SK-N-SH (cell line): ENCODE measurements at regions not wholly inside any gene's neighbourhood (a gene's known extent, or its start where the extent isn't known, plus 50 kb on each side); places are given as distances from the start of the nearest gene placed in this dataset.

Experiments used
- CTCF ChIA-PET: fragments of 300-600, 350-600 bp; formaldehyde crosslinking; extraction: SDS; loops from one replicate; lab custom pipeline; 2021; lab: Yijun Ruan, JAX
- POLR2A ChIA-PET: fragments of 350-600 bp; sonication (Branson Sonifier 250); formaldehyde crosslinking; extraction: SDS; loops from one replicate; lab custom pipeline; 2020; ENCODE audit warnings: antibody characterized with exemption, inconsistent platforms; lab: Yijun Ruan, JAX
- DNase-seq: peaks from one replicate; pipeline ENCODE4 v3.0.0; 2012
- H2AFZ ChIP-seq: fragments of 200-600 bp; sonication (generic); 2 replicates; pipeline ENCODE4 v1.8.1; 2016; ENCODE audit warnings: antibody characterized with exemption, mild to moderate bottlenecking, low read depth
- H3F3A ChIP-seq: fragments of 200-600 bp; sonication (generic); replicated peaks from 2 replicates; pipeline ENCODE3; 2016; ENCODE audit warnings: antibody characterized with exemption, mild to moderate bottlenecking; ENCODE audit not compliant: insufficient read depth
- H3K27ac ChIP-seq, 2 experiments: fragments of 200-500 bp in 1 of 2; fragments of 200-600 bp in 1 of 2; sonication (Bioruptor generic) in 1 of 2; sonication (generic), shearing (Covaris generic) in 1 of 2; 2 replicates each; pipeline versions ENCODE4 v1.5.1 to v1.6.1; 2014 to 2016; ENCODE audit warnings: low read depth in 2 of 2, inconsistent platforms in 1 of 2, low read length in 1 of 2, mild to moderate bottlenecking in 1 of 2, mixed read lengths in 1 of 2
- H3K27me3 ChIP-seq: fragments of 200-600 bp; sonication (generic), shearing (Covaris generic); 2 replicates; pipeline ENCODE4 v1.6.1; 2016; ENCODE audit warnings: mixed run types; ENCODE audit not compliant: insufficient read depth
- H3K36me3 ChIP-seq, 2 experiments: fragments of 200-500 bp in 1 of 2; fragments of 200-600 bp in 1 of 2; sonication (Bioruptor generic) in 1 of 2; sonication (generic) in 1 of 2; replicated peaks in 1 of 2; 2 replicates each; pipeline versions ENCODE3 to v1.5.1; 2014 to 2016; ENCODE audit warnings: low read length in 1 of 2, mild to moderate bottlenecking in 1 of 2; ENCODE audit not compliant: insufficient read depth in 2 of 2, control insufficient read depth in 1 of 2
- H3K4me1 ChIP-seq, 2 experiments: fragments of 200-500 bp in 1 of 2; fragments of 200-600 bp in 1 of 2; sonication (Bioruptor generic) in 1 of 2; sonication (generic), shearing (Covaris generic) in 1 of 2; 2 replicates each; pipeline versions ENCODE4 v1.5.1 to v1.6.1; 2014 to 2016; ENCODE audit warnings: low read depth in 1 of 2, low read length in 1 of 2, mixed run types in 1 of 2; ENCODE audit not compliant: insufficient read depth in 2 of 2, control insufficient read depth in 1 of 2
- H3K4me2 ChIP-seq: fragments of 200-600 bp; sonication (generic), shearing (Covaris generic); 2 replicates; pipeline ENCODE4 v1.6.1; 2017; ENCODE audit warnings: mixed run types
- H3K4me3 ChIP-seq, 2 experiments: fragments of 200-500 bp in 1 of 2; fragments of 200-600 bp in 1 of 2; sonication (Bioruptor generic) in 1 of 2; sonication (generic), shearing (Covaris generic) in 1 of 2; 2 replicates each; pipeline versions ENCODE4 v1.5.1 to v1.8.1; 2014 to 2016; ENCODE audit warnings: low read depth in 2 of 2, inconsistent platforms in 1 of 2, low read length in 1 of 2, mild to moderate bottlenecking in 1 of 2, mixed read lengths in 1 of 2, moderate library complexity in 1 of 2
- H3K79me2 ChIP-seq: fragments of 200-600 bp; sonication (generic); 2 replicates; pipeline ENCODE4 v1.8.1; 2017; ENCODE audit warnings: mild to moderate bottlenecking; ENCODE audit not compliant: insufficient read depth
- H3K9ac ChIP-seq: fragments of 200-600 bp; sonication (generic); 2 replicates; pipeline ENCODE4 v1.6.1; 2017; ENCODE audit warnings: mixed run types
- H3K9me2 ChIP-seq: fragments of 200-600 bp; sonication (generic); 2 replicates; pipeline ENCODE4 v1.6.1; 2017; ENCODE audit warnings: mixed run types
- H3K9me3 ChIP-seq: fragments of 200-600 bp; sonication (generic); 2 replicates; pipeline ENCODE4 v1.6.1; 2017; ENCODE audit warnings: mixed run types, mild to moderate bottlenecking, moderate library complexity
- H4K20me1 ChIP-seq: fragments of 200-600 bp; sonication (generic); 2 replicates; pipeline ENCODE4 v1.6.1; 2017; ENCODE audit warnings: mild to moderate bottlenecking, mixed run types; ENCODE audit not compliant: insufficient read depth
- ELF1 ChIP-seq: IDR thresholded peaks from 2 replicates; pipeline ENCODE4 v1.4.0; 2012
- EP300 ChIP-seq, 2 experiments: IDR thresholded peaks; 2 replicates each; pipeline versions ENCODE4 v1.4.0 to v1.6.1; 2012; ENCODE audit warnings: borderline replicate concordance in 1 of 2, low read depth in 1 of 2, low read length in 1 of 2
- EZH2phosphoT487 ChIP-seq: fragments of 200-600 bp; sonication (generic); IDR thresholded peaks from 2 replicates; pipeline ENCODE4 v1.6.1; 2017; ENCODE audit warnings: low read depth, mixed run types, mild to moderate bottlenecking, antibody characterized with exemption, moderate library complexity, borderline replicate concordance
- FOSL2 ChIP-seq: IDR thresholded peaks from 2 replicates; pipeline ENCODE4 v1.4.0; 2012; ENCODE audit warnings: low read depth, mild to moderate bottlenecking, moderate library complexity, borderline replicate concordance
- FOXM1 ChIP-seq: IDR thresholded peaks from 2 replicates; pipeline ENCODE4 v1.4.0; 2012; ENCODE audit warnings: low read depth, mild to moderate bottlenecking
- IRF3 ChIP-seq: fragments of 150-350 bp; IDR thresholded peaks from 2 replicates; pipeline ENCODE4 v1.6.1; 2016; ENCODE audit warnings: mild to moderate bottlenecking, low read depth, low read length
- MXI1 ChIP-seq: IDR thresholded peaks from 2 replicates; pipeline ENCODE4 v1.6.1; 2012; ENCODE audit warnings: mild to moderate bottlenecking, low read depth, low read length, improper control_type of control experiment
- NFIC ChIP-seq: IDR thresholded peaks from 2 replicates; pipeline ENCODE4 v1.4.0; 2012; ENCODE audit warnings: borderline replicate concordance
- NRF1 ChIP-seq: IDR thresholded peaks from 2 replicates; pipeline ENCODE4 v1.6.1; 2012; ENCODE audit warnings: low read depth, mild to moderate bottlenecking, low read length
- PBX3 ChIP-seq: IDR thresholded peaks from 2 replicates; pipeline ENCODE4; 2012
- RCOR1 ChIP-seq: fragments of 150-350 bp; IDR thresholded peaks from 2 replicates; pipeline ENCODE4 v1.6.1; 2017; ENCODE audit warnings: antibody characterized with exemption, low read length
- RFX5 ChIP-seq: IDR thresholded peaks from 2 replicates; pipeline ENCODE4 v1.6.1; 2012; ENCODE audit warnings: mild to moderate bottlenecking, improper control_type of control experiment, low read length
- RXRA ChIP-seq: IDR thresholded peaks from 2 replicates; pipeline ENCODE4 v1.4.0; 2012; ENCODE audit warnings: low read depth, mild to moderate bottlenecking, borderline replicate concordance
- TEAD4 ChIP-seq: IDR thresholded peaks from 2 replicates; pipeline ENCODE4 v1.4.0; 2012; ENCODE audit warnings: mild to moderate bottlenecking, borderline replicate concordance; ENCODE audit not compliant: insufficient read depth
- ZBTB33 ChIP-seq: IDR thresholded peaks from 2 replicates; pipeline ENCODE4 v1.4.0; 2012; ENCODE audit warnings: low read depth, borderline replicate concordance
- WGBS: methylation state at CpG from one replicate; pipeline ENCODE4 v1.1.6; 2017; ENCODE audit warnings: low lambda C conversion rate; 5-methylcytosine and 5-hydroxymethylcytosine counted together

GRCh38 chr11:69894181-69894611 is 75.0 kb upstream of the FGF3 start:
- Histone ChIP-seq H3K9me2 (no peaks in the 10 kb centered on the region), H2AFZ (no peak overlapping the region), H3K9ac (no peak overlapping the region), H3K9me3 (no peaks in the 10 kb centered on the region), H3K36me3 (no peaks in the 10 kb centered on the region), H4K20me1 (no peaks in the 10 kb centered on the region), H3F3A (no peaks in the 10 kb centered on the region), H3K4me2 (no peak overlapping the region), H3K79me2 (no peaks in the 10 kb centered on the region), H3K4me3 (no peak overlapping the region), H3K27me3 (peaks cover 23% of the 10 kb centered on the region; the same call in 1 of the 2 replicates), H3K4me1 (peaks cover 0 to 32% of the 10 kb centered on the region in 2 experiments; a peak in 2 of 4 replicates), H3K27ac (peak overlapping the region in 1 of 2 experiments; percentile 98; a peak in 2 of 4 replicates)
- ChIA-PET POLR2A (interaction anchor here (1.3 kb wide), 1 partner anchor 11 kb away, joined by 7 read pairs; no protein-coding TSS in a partner anchor), CTCF (interaction anchor here (1.2 to 13.3 kb wide), 8 partner anchors 11 to 302 kb away, joined by 3 to 249 read pairs (median 6); no protein-coding TSS in a partner anchor)
- TF ChIP-seq EZH2phosphoT487 (no peak), MXI1 (no peak), TEAD4 (no peak), ZBTB33 (no peak), NRF1 (no peak), RCOR1 (no peak), PBX3 (no peak), IRF3 (no peak), FOXM1 (no peak), EP300 (IDR thresholded peaks at IDR 0.05; ENCODE audit: borderline replicate concordance in 1 of 2, low read depth in 1 of 2, low read length in 1 of 2) (no peak), RFX5 (no peak), FOSL2 (no peak), NFIC (no peak), RXRA (no peak), ELF1 (no peak)
- 45% methylated on average over 10 of the region's 15 CpGs for WGBS
- DNase-seq = no peak
